ENCODE measurements at regions not wholly inside any gene's neighbourhood (a gene's known extent, or its start where the extent isn't known, plus 50 kb on each side); places are given as distances from the start of the nearest gene placed in this dataset.
A peak's percentile ranks its signal among the peaks of the same experiment; 100 is the strongest.

GRCh38 chr6:10093282-10093681 lies 321.6 kb downstream of the TFAP2A start:
- WGBS, 2 experiments (ENCODE audit: insufficient coverage in 1 of 2, insufficient read length in 1 of 2), result 89 to 96% methylated on average over 3 to 5 of the region's 5 CpGs
- DNase-seq, result no peak
- H3K4me3 Mint-ChIP-seq, result no peak overlapping the region

GRCh38 chr6:10084111-10084986 lies 330.5 kb downstream of the TFAP2A start:
- no peaks in the 10 kb centered on the region for H3K9me3 Mint-ChIP-seq
- no peak overlapping the region for H3K4me3 Mint-ChIP-seq
- Histone ChIP-seq H3K4me3 (ENCODE audit: low read length) (no peak overlapping the region), H3K9ac (ENCODE audit: extremely low read depth, low read length, poor library complexity, severe bottlenecking) (no peak overlapping the region), H3K9me3 (ENCODE audit: control insufficient read depth, low read length) (no peaks in the 10 kb centered on the region), H3K36me3 (ENCODE audit: control insufficient read depth, insufficient read depth, low read length) (no peaks in the 10 kb centered on the region), H3K4me1 (ENCODE audit: control insufficient read depth, insufficient read depth, low read length) (no peaks in the 10 kb centered on the region), H3K27me3 (ENCODE audit: control insufficient read depth, insufficient read depth, low read length, poor library complexity, severe bottlenecking) (no peaks in the 10 kb centered on the region), H3K27ac (ENCODE audit: low read depth, low read length) (no peak overlapping the region)
- WGBS, 2 experiments (ENCODE audit: insufficient coverage in 1 of 2, insufficient read length in 1 of 2), result 89 to 92% methylated on average over 5 to 14 of the region's 14 CpGs
- H3K4me1 Mint-ChIP-seq, result peaks cover 19% of the 10 kb centered on the region
- no peak overlapping the region for H3K27ac Mint-ChIP-seq
- TF ChIP-seq CTCF (conservative IDR thresholded peaks at IDR 0.05), result peak; percentile 17
- peaks cover 15% of the 10 kb centered on the region for H3K27me3 Mint-ChIP-seq (ENCODE audit: insufficient read depth)
- no peaks in the 10 kb centered on the region for H3K36me3 Mint-ChIP-seq (ENCODE audit: low read depth)
- peak; percentile 65 for DNase-seq

More at GRCh38 chr6:10093282-10093681, 321.6 kb downstream of the TFAP2A start:
- H3K9me3 Mint-ChIP-seq, result peaks cover 32% of the 10 kb centered on the region
- H3K27ac ChIP-seq (ENCODE audit: low read depth, low read length), result no peak overlapping the region
- H3K27me3 Mint-ChIP-seq (ENCODE audit: insufficient read depth), result peaks cover 5% of the 10 kb centered on the region
- peaks cover 10% of the 10 kb centered on the region for H3K9me3 ChIP-seq (ENCODE audit: control insufficient read depth, low read length)
- no peak overlapping the region for H3K4me3 ChIP-seq (ENCODE audit: low read length)
- H3K27ac Mint-ChIP-seq, result no peak overlapping the region
- peaks cover 10% of the 10 kb centered on the region for H3K36me3 Mint-ChIP-seq (ENCODE audit: low read depth)
- no peak for TF ChIP-seq CTCF (conservative IDR thresholded peaks at IDR 0.05)
- H3K4me1 ChIP-seq (ENCODE audit: control insufficient read depth, insufficient read depth, low read length), result no peaks in the 10 kb centered on the region
- no peaks in the 10 kb centered on the region for H3K36me3 ChIP-seq (ENCODE audit: control insufficient read depth, insufficient read depth, low read length)
- H3K4me1 Mint-ChIP-seq, result no peaks in the 10 kb centered on the region
- H3K9ac ChIP-seq (ENCODE audit: extremely low read depth, low read length, poor library complexity, severe bottlenecking), result no peak overlapping the region
- H3K27me3 ChIP-seq (ENCODE audit: control insufficient read depth, insufficient read depth, low read length, poor library complexity, severe bottlenecking), result no peaks in the 10 kb centered on the region

GRCh38 chr6:10082385-10082784 lies 332.5 kb downstream of the TFAP2A start:
- H3K27ac ChIP-seq (ENCODE audit: low read depth, low read length), result no peak overlapping the region
- TF ChIP-seq CTCF (conservative IDR thresholded peaks at IDR 0.05), result no peak
- no peak overlapping the region for H3K4me3 Mint-ChIP-seq

More at GRCh38 chr6:10082385-10082784, 332.5 kb downstream of the TFAP2A start:
- H3K4me1 Mint-ChIP-seq, result peaks cover 19% of the 10 kb centered on the region
- WGBS, 2 experiments (ENCODE audit: insufficient coverage in 1 of 2, insufficient read length in 1 of 2), result 100% methylated on average over 1 of the region's 1 CpG
- no peak for DNase-seq
- H3K4me1 ChIP-seq (ENCODE audit: control insufficient read depth, insufficient read depth, low read length), result no peaks in the 10 kb centered on the region
- peaks cover 15% of the 10 kb centered on the region for H3K27me3 Mint-ChIP-seq (ENCODE audit: insufficient read depth)
- H3K27me3 ChIP-seq (ENCODE audit: control insufficient read depth, insufficient read depth, low read length, poor library complexity, severe bottlenecking), result no peaks in the 10 kb centered on the region
- H3K36me3 ChIP-seq (ENCODE audit: control insufficient read depth, insufficient read depth, low read length), result no peaks in the 10 kb centered on the region
- no peaks in the 10 kb centered on the region for H3K9me3 Mint-ChIP-seq
- H3K4me3 ChIP-seq (ENCODE audit: low read length), result no peak overlapping the region
- H3K9me3 ChIP-seq (ENCODE audit: control insufficient read depth, low read length), result no peaks in the 10 kb centered on the region
- H3K36me3 Mint-ChIP-seq (ENCODE audit: low read depth), result no peaks in the 10 kb centered on the region
- H3K9ac ChIP-seq (ENCODE audit: extremely low read depth, low read length, poor library complexity, severe bottlenecking), result no peak overlapping the region
- H3K27ac Mint-ChIP-seq, result no peak overlapping the region

Measured in endodermal cell (in vitro differentiated cells).